H1 (cell line): ENCODE measurements at regions not wholly inside any gene's neighbourhood (a gene's known extent, or its start where the extent isn't known, plus 50 kb on each side); places are given as distances from the start of the nearest gene placed in this dataset.
A peak's percentile ranks its signal among the peaks of the same experiment; 100 is the strongest.

Experiments used
- CTCF ChIA-PET: fragments of 300-600 bp; sonication (Branson Sonifier 250); formaldehyde crosslinking; loops from one replicate; lab custom pipeline; 2021; ENCODE audit not compliant: partially characterized antibody; lab: Charles Lee
- POLR2A ChIA-PET: fragments of 300-600 bp; sonication (Branson Sonifier 250); formaldehyde crosslinking; loops from one replicate; lab custom pipeline; 2021; ENCODE audit warnings: inconsistent platforms; ENCODE audit not compliant: partially characterized antibody; lab: Charles Lee
- DNase-seq, 2 experiments: peaks; one replicate each; pipeline versions ENCODE4 v3.0.0 to v3.0.0-alpha.2; 2010 to 2022; ENCODE audit warnings: low spot score in 2 of 2, low read depth in 1 of 2, mixed read lengths in 1 of 2
- FAIRE-seq: peaks from 2 replicates; lab custom pipeline; 2011; peaks lifted over from hg19 to GRCh38; lab: Jason Lieb, UNC
- H2AFZ ChIP-seq: 2 replicates; pipeline ENCODE4 v1.8.1; 2012; ENCODE audit warnings: low read length, inconsistent platforms
- H2AK5ac ChIP-seq: 2 replicates; pipeline ENCODE4 v1.6.1; 2013; ENCODE audit warnings: low read depth, low read length
- H2BK120ac ChIP-seq: replicated peaks from 2 replicates; pipeline ENCODE3; 2013; ENCODE audit warnings: low read depth, low read length, inconsistent platforms
- H2BK12ac ChIP-seq: 2 replicates; pipeline ENCODE4 v1.6.1; 2013; ENCODE audit warnings: low read depth, low read length
- H2BK15ac ChIP-seq: 2 replicates; pipeline ENCODE4 v1.6.1; 2013; ENCODE audit warnings: low read length
- H2BK20ac ChIP-seq: 2 replicates; pipeline ENCODE4 v1.6.1; 2013; ENCODE audit warnings: low read length
- H2BK5ac ChIP-seq: 2 replicates; pipeline ENCODE4 v1.6.1; 2013; ENCODE audit warnings: low read depth, low read length
- H3K14ac ChIP-seq: 2 replicates; pipeline ENCODE4 v1.6.1; 2013; ENCODE audit warnings: inconsistent platforms; ENCODE audit not compliant: insufficient read length
- H3K18ac ChIP-seq: 2 replicates; pipeline ENCODE4 v1.6.1; 2013; ENCODE audit warnings: low read length; ENCODE audit errors: extremely low read depth
- H3K23ac ChIP-seq: 2 replicates; pipeline ENCODE4 v1.6.1; 2013; ENCODE audit warnings: inconsistent platforms; ENCODE audit not compliant: insufficient read length
- H3K23me2 ChIP-seq: 2 replicates; pipeline ENCODE4 v1.6.1; 2013; ENCODE audit warnings: low read depth, low read length
- H3K27ac ChIP-seq: 2 replicates; pipeline ENCODE4 v1.6.1; 2011; ENCODE audit warnings: low read depth, low read length, inconsistent platforms
- H3K27me3 ChIP-seq, 4 experiments: replicated peaks in 1 of 4; 1 replicate in 1 of 4; 2 replicates in 3 of 4; pipeline versions ENCODE4 v1.6.1 to v1.8.1; 2011 to 2013; ENCODE audit warnings: low read length in 3 of 4, mild to moderate bottlenecking in 3 of 4, inconsistent platforms in 2 of 4, mixed read lengths in 2 of 4, moderate library complexity in 1 of 4; ENCODE audit not compliant: control insufficient read depth in 3 of 4, insufficient read depth in 3 of 4; ENCODE audit errors: extremely low read depth in 1 of 4
- H3K36me3 ChIP-seq, 4 experiments: 2 replicates each; pipeline versions ENCODE4 v1.6.1 to v1.8.1; 2011 to 2013; ENCODE audit warnings: mild to moderate bottlenecking in 4 of 4, low read length in 3 of 4, moderate library complexity in 2 of 4, control low read depth in 1 of 4, inconsistent platforms in 1 of 4; ENCODE audit not compliant: insufficient read depth in 4 of 4, control insufficient read depth in 2 of 4
- H3K4ac ChIP-seq: replicated peaks from 2 replicates; pipeline ENCODE3; 2013; ENCODE audit warnings: low read length, low read depth, mixed read lengths, inconsistent platforms; ENCODE audit not compliant: insufficient read length
- H3K4me1 ChIP-seq, 4 experiments: replicated peaks in 1 of 4; 1 replicate in 1 of 4; 2 replicates in 3 of 4; pipeline versions ENCODE4 v1.6.1 to v1.8.1; 2011 to 2013; ENCODE audit warnings: low read length in 3 of 4, inconsistent platforms in 2 of 4, mixed read lengths in 1 of 4; ENCODE audit not compliant: insufficient read depth in 4 of 4, control insufficient read depth in 3 of 4
- H3K4me2 ChIP-seq, 2 experiments: 2 replicates each; pipeline versions ENCODE4 v1.6.1 to v1.8.1; 2011 to 2013; ENCODE audit warnings: low read depth in 2 of 2, low read length in 2 of 2, control low read depth in 1 of 2, inconsistent platforms in 1 of 2, mild to moderate bottlenecking in 1 of 2; ENCODE audit not compliant: insufficient read depth in 1 of 2
- H3K4me3 ChIP-seq, 4 experiments: fragments of 200-600, 300-600 bp in 1 of 4; sonication (generic), shearing (Covaris generic), sonication (Bioruptor Twin) in 1 of 4; 2 replicates each; pipeline versions ENCODE4 v1.5.1 to v1.8.1; 2011 to 2016; ENCODE audit warnings: low read length in 4 of 4, low read depth in 3 of 4, control low read depth in 2 of 4, inconsistent platforms in 2 of 4, mild to moderate bottlenecking in 2 of 4, mixed read lengths in 1 of 4, moderate library complexity in 1 of 4; ENCODE audit not compliant: insufficient read depth in 2 of 4; ENCODE audit errors: extremely low read depth in 1 of 4
- H3K56ac ChIP-seq: replicated peaks from 2 replicates; pipeline ENCODE3; 2013; ENCODE audit warnings: low read depth, mild to moderate bottlenecking, mixed read lengths, low read length, inconsistent platforms; ENCODE audit not compliant: insufficient read length
- H3K79me1 ChIP-seq: 2 replicates; pipeline ENCODE4 v1.6.1; 2013; ENCODE audit warnings: low read depth, low read length, control low read depth
- H3K79me2 ChIP-seq, 2 experiments: 2 replicates each; pipeline versions ENCODE4 v1.6.1 to v1.8.1; 2012 to 2013; ENCODE audit warnings: low read length in 2 of 2, mild to moderate bottlenecking in 2 of 2, inconsistent platforms in 1 of 2; ENCODE audit not compliant: insufficient read depth in 2 of 2, control insufficient read depth in 1 of 2
- H3K9ac ChIP-seq, 4 experiments: replicated peaks in 1 of 4; 1 replicate in 1 of 4; 2 replicates in 3 of 4; pipeline versions ENCODE4 v1.6.1 to v1.8.1; 2011 to 2013; ENCODE audit warnings: low read depth in 3 of 4, low read length in 3 of 4, control low read depth in 2 of 4, mild to moderate bottlenecking in 2 of 4, moderate library complexity in 2 of 4, inconsistent platforms in 1 of 4; ENCODE audit errors: extremely low read depth in 1 of 4
- H3K9me3 ChIP-seq, 2 experiments: 2 replicates each; pipeline versions ENCODE4 v1.6.1 to v1.8.1; 2012 to 2013; ENCODE audit warnings: mild to moderate bottlenecking in 2 of 2, moderate library complexity in 2 of 2, control low read depth in 1 of 2, inconsistent platforms in 1 of 2, low read depth in 1 of 2, low read length in 1 of 2, mixed read lengths in 1 of 2; ENCODE audit not compliant: insufficient read depth in 2 of 2
- H4K20me1 ChIP-seq, 2 experiments: replicated peaks in 1 of 2; 2 replicates each; pipeline versions ENCODE3 to v1.8.1; 2011 to 2013; ENCODE audit warnings: inconsistent platforms in 2 of 2, low read length in 2 of 2, mild to moderate bottlenecking in 1 of 2; ENCODE audit not compliant: insufficient read depth in 2 of 2, control insufficient read depth in 1 of 2
- H4K5ac ChIP-seq: 2 replicates; pipeline ENCODE4 v1.6.1; 2013; ENCODE audit warnings: low read length, low read depth, mixed read lengths, inconsistent platforms; ENCODE audit not compliant: insufficient read length
- H4K8ac ChIP-seq: 2 replicates; pipeline ENCODE4 v1.8.0; 2013; ENCODE audit warnings: mild to moderate bottlenecking, moderate library complexity, low read length, inconsistent platforms; ENCODE audit not compliant: insufficient read depth; ENCODE audit errors: extremely low read depth
- H4K91ac ChIP-seq: replicated peaks from 2 replicates; pipeline ENCODE3; 2013; ENCODE audit warnings: low read length, mixed read lengths, inconsistent platforms; ENCODE audit not compliant: insufficient read length
- WGBS, 2 experiments: shearing (Covaris generic) in 1 of 2; methylation state at CpG; one replicate each; pipeline versions ENCODE4 v1.1.6 to v1.1.7; 2013 to 2015; ENCODE audit warnings: low lambda C conversion rate in 2 of 2, mixed read lengths in 2 of 2, inconsistent platforms in 1 of 2, low coverage in 1 of 2, missing lambda C conversion rate in 1 of 2; ENCODE audit not compliant: insufficient replicate concordance in 2 of 2, insufficient coverage in 1 of 2, insufficient read length in 1 of 2; ENCODE audit errors: extremely low coverage in 1 of 2, missing lambda C conversion rate in 1 of 2; 5-methylcytosine and 5-hydroxymethylcytosine counted together
- TF ChIP-seq, protein P1 (sequence below): fragments of 300-600 bp; sonication (generic); IDR thresholded peaks from 2 replicates; pipeline ENCODE4 v1.7.1; 2012; ENCODE audit warnings: low read length, moderate library complexity, mild to moderate bottlenecking, inconsistent platforms; ENCODE audit not compliant: insufficient replicate concordance

DNA sequence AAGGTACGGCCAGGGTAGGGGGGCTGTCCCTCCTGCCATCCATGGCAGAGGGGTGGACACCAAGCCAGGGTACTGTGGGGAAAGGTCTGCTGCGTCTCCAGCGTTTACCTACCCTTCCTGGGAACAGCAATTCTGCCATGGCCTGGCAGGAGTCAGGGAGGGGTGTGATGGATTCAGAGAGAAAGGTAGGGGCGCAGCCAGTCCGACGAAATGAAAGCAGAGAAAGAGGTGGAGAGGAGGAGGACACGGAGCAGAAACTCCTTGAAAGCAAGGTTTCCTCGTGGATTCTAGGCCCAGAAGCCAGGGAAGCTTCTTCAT, 182.9 kb downstream of the ZFP36L2 start:
- Histone ChIP-seq H2BK120ac (no peak overlapping the region), H3K4me2 (no peak overlapping the region), H3K56ac (no peak overlapping the region), H3K79me2 (no peaks in the 10 kb centered on the region), H3K4me3 (no peak overlapping the region), H3K4ac (no peak overlapping the region), H3K18ac (no peak overlapping the region), H3K4me1 (peaks cover 0 to 11% (median 8%) of the 10 kb centered on the region in 4 experiments; a peak in 6 of 7 replicates), H2BK5ac (no peak overlapping the region), H2AFZ (no peak overlapping the region), H3K79me1 (no peaks in the 10 kb centered on the region), H2AK5ac (no peak overlapping the region), H3K14ac (no peak overlapping the region), H4K5ac (no peak overlapping the region), H3K36me3 (no peaks in the 10 kb centered on the region), H2BK15ac (no peak overlapping the region), H3K27me3 (no peaks in the 10 kb centered on the region), H4K8ac (no peak overlapping the region), H3K9me3 (no peaks in the 10 kb centered on the region), H2BK20ac (no peak overlapping the region), H3K27ac (no peak overlapping the region), H4K91ac (no peak overlapping the region), H3K23ac (no peak overlapping the region), H2BK12ac (peak overlapping the region; percentile 75; the same call in 1 of the 2 replicates), H3K23me2 (no peaks in the 10 kb centered on the region), H3K9ac (no peak overlapping the region), H4K20me1 (no peaks in the 10 kb centered on the region)
- FAIRE-seq: no peak
- no peak for DNase-seq
- ChIA-PET CTCF (interaction anchor here (0.8 to 1.7 kb wide), 6 partner anchors 13 to 534 kb away, joined by 3 to 4 read pairs (median 4); no protein-coding TSS in a partner anchor), POLR2A (no interaction called here)
- WGBS, 2 experiments: 81% methylated on average over 7 of the region's 8 CpGs; no CpG with 5 or more reads in 1 of the 2 experiments
- TF ChIP-seq, protein P1, sequence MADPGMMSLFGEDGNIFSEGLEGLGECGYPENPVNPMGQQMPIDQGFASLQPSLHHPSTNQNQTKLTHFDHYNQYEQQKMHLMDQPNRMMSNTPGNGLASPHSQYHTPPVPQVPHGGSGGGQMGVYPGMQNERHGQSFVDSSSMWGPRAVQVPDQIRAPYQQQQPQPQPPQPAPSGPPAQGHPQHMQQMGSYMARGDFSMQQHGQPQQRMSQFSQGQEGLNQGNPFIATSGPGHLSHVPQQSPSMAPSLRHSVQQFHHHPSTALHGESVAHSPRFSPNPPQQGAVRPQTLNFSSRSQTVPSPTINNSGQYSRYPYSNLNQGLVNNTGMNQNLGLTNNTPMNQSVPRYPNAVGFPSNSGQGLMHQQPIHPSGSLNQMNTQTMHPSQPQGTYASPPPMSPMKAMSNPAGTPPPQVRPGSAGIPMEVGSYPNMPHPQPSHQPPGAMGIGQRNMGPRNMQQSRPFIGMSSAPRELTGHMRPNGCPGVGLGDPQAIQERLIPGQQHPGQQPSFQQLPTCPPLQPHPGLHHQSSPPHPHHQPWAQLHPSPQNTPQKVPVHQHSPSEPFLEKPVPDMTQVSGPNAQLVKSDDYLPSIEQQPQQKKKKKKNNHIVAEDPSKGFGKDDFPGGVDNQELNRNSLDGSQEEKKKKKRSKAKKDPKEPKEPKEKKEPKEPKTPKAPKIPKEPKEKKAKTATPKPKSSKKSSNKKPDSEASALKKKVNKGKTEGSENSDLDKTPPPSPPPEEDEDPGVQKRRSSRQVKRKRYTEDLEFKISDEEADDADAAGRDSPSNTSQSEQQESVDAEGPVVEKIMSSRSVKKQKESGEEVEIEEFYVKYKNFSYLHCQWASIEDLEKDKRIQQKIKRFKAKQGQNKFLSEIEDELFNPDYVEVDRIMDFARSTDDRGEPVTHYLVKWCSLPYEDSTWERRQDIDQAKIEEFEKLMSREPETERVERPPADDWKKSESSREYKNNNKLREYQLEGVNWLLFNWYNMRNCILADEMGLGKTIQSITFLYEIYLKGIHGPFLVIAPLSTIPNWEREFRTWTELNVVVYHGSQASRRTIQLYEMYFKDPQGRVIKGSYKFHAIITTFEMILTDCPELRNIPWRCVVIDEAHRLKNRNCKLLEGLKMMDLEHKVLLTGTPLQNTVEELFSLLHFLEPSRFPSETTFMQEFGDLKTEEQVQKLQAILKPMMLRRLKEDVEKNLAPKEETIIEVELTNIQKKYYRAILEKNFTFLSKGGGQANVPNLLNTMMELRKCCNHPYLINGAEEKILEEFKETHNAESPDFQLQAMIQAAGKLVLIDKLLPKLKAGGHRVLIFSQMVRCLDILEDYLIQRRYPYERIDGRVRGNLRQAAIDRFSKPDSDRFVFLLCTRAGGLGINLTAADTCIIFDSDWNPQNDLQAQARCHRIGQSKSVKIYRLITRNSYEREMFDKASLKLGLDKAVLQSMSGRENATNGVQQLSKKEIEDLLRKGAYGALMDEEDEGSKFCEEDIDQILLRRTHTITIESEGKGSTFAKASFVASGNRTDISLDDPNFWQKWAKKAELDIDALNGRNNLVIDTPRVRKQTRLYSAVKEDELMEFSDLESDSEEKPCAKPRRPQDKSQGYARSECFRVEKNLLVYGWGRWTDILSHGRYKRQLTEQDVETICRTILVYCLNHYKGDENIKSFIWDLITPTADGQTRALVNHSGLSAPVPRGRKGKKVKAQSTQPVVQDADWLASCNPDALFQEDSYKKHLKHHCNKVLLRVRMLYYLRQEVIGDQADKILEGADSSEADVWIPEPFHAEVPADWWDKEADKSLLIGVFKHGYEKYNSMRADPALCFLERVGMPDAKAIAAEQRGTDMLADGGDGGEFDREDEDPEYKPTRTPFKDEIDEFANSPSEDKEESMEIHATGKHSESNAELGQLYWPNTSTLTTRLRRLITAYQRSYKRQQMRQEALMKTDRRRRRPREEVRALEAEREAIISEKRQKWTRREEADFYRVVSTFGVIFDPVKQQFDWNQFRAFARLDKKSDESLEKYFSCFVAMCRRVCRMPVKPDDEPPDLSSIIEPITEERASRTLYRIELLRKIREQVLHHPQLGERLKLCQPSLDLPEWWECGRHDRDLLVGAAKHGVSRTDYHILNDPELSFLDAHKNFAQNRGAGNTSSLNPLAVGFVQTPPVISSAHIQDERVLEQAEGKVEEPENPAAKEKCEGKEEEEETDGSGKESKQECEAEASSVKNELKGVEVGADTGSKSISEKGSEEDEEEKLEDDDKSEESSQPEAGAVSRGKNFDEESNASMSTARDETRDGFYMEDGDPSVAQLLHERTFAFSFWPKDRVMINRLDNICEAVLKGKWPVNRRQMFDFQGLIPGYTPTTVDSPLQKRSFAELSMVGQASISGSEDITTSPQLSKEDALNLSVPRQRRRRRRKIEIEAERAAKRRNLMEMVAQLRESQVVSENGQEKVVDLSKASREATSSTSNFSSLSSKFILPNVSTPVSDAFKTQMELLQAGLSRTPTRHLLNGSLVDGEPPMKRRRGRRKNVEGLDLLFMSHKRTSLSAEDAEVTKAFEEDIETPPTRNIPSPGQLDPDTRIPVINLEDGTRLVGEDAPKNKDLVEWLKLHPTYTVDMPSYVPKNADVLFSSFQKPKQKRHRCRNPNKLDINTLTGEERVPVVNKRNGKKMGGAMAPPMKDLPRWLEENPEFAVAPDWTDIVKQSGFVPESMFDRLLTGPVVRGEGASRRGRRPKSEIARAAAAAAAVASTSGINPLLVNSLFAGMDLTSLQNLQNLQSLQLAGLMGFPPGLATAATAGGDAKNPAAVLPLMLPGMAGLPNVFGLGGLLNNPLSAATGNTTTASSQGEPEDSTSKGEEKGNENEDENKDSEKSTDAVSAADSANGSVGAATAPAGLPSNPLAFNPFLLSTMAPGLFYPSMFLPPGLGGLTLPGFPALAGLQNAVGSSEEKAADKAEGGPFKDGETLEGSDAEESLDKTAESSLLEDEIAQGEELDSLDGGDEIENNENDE: no peak
